Endothelial cell of umbilical vein (primary cell): ENCODE measurements at regions not wholly inside any gene's neighbourhood (a gene's known extent, or its start where the extent isn't known, plus 50 kb on each side); places are given as distances from the start of the nearest gene placed in this dataset.

Source experiments
- CTCF ChIP-seq, 2 donors: IDR thresholded peaks; 1 replicate in 1 of 2; 2 replicates in 1 of 2; pipeline ENCODE4 v1.5.1; 2011; ENCODE audit warnings: low read length in 2 of 2, mild to moderate bottlenecking in 2 of 2, moderate library complexity in 2 of 2, control low read depth in 1 of 2, inconsistent platforms in 1 of 2, low read depth in 1 of 2; ENCODE audit not compliant: insufficient read depth in 1 of 2; ENCODE audit errors: extremely low read depth in 1 of 2
- JUN ChIP-seq: IDR thresholded peaks from 2 replicates; pipeline ENCODE4 v1.6.1; 2011; ENCODE audit warnings: borderline replicate concordance, low read depth; ENCODE audit not compliant: insufficient read length, insufficient read depth
- POLR2A ChIP-seq: IDR thresholded peaks from 2 replicates; pipeline ENCODE4 v1.6.1; 2012; ENCODE audit warnings: low read depth, mild to moderate bottlenecking, control low read depth, low read length

GRCh38 chrX:20954014-20954413, 420.2 kb upstream of the CNKSR2 start:
- TF ChIP-seq CTCF (IDR thresholded peaks at IDR 0.05; ENCODE audit: extremely low read depth in 1 of 2, insufficient read depth in 1 of 2, low read depth in 1 of 2, low read length in 2 of 2) (no peak), JUN (no peak), POLR2A (no peak)
